Erythroblast (primary cell): ENCODE measurements at regions not wholly inside any gene's neighbourhood (a gene's known extent, or its start where the extent isn't known, plus 50 kb on each side); places are given as distances from the start of the nearest gene placed in this dataset.

Source experiments
- GATA1 ChIP-seq: IDR thresholded peaks from 2 replicates; pipeline ENCODE4 v1.6.1; 2011; ENCODE audit warnings: low read depth, mild to moderate bottlenecking, control low read depth, low read length, moderate library complexity
- POLR2A ChIP-seq: IDR thresholded peaks from 2 replicates; pipeline ENCODE4 v1.6.1; 2011; ENCODE audit warnings: mild to moderate bottlenecking, low read length

DNA sequence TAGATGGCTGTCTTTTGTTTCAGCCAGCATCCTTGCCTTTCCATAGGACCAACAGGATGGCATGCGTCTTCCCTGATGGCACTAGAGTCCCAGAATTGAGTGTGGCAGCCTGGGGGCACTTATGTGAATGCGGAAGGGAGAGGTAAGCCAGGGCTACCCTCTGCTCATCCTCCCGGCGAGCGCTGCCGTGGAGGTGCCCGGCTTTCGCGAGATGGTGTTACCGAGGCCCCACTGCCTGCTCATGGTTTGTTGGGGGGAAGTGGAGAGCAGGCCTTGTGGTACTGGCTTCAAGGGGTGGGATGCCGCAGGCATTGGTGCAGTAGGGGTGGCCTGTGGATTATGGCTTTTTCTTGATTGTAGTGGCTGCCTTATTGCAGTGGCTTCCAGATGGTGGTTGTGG is 174.3 kb downstream of the AACS start:
- TF ChIP-seq POLR2A = no peak
- TF ChIP-seq GATA1 = no peak
